Aorta (tissue), 5 donors: ENCODE measurements at regions not wholly inside any gene's neighbourhood (a gene's known extent, or its start where the extent isn't known, plus 50 kb on each side); places are given as distances from the start of the nearest gene placed in this dataset.

ENCODE experiments used
- ATAC-seq: fragments of 200-7000 bp; cut with Tn5 transposase; one replicate; pipeline ENCODE4 v1.9.1; 2022; ENCODE audit warnings: moderate library complexity; ENCODE audit not compliant: low FRiP score
- DNase-seq, 2 donors: peaks; one replicate each; pipeline ENCODE4 v3.0.0-alpha.2; 2020
- H3K27ac ChIP-seq, 2 donors: one replicate each; pipeline ENCODE4 v1.5.1; 2013; ENCODE audit warnings: low read length in 2 of 2, mild to moderate bottlenecking in 2 of 2, moderate library complexity in 2 of 2, control low read depth in 1 of 2, inconsistent platforms in 1 of 2, low read depth in 1 of 2
- H3K27me3 ChIP-seq, 2 donors: one replicate each; pipeline ENCODE4 v1.6.1; 2013; ENCODE audit warnings: control low read depth in 1 of 2, low read length in 1 of 2, mild to moderate bottlenecking in 1 of 2, moderate library complexity in 1 of 2; ENCODE audit not compliant: insufficient read depth in 2 of 2, control insufficient read depth in 1 of 2
- H3K36me3 ChIP-seq, 2 donors: one replicate each; pipeline ENCODE4 v1.6.1; 2013; ENCODE audit warnings: control low read depth in 1 of 2, low read length in 1 of 2, mild to moderate bottlenecking in 1 of 2; ENCODE audit not compliant: insufficient read depth in 2 of 2, control insufficient read depth in 1 of 2
- H3K4me1 ChIP-seq, 2 donors: one replicate each; pipeline ENCODE4 v1.6.1; 2013; ENCODE audit warnings: low read length in 2 of 2, control low read depth in 1 of 2, mild to moderate bottlenecking in 1 of 2, moderate library complexity in 1 of 2; ENCODE audit not compliant: insufficient read depth in 2 of 2, control insufficient read depth in 1 of 2
- H3K4me3 ChIP-seq, 2 donors: one replicate each; pipeline ENCODE4 v1.5.1; 2013; ENCODE audit warnings: low read length in 2 of 2, control low read depth in 1 of 2, mild to moderate bottlenecking in 1 of 2
- H3K9me3 ChIP-seq: one replicate; pipeline ENCODE4 v1.6.1; 2013; ENCODE audit warnings: mild to moderate bottlenecking, low read length; ENCODE audit not compliant: control insufficient read depth
- WGBS, 2 donors: extraction: QIAGEN DNeasy Blood & Tissue Kit; methylation state at CpG; one replicate each; pipeline ENCODE4 v1.1.7; 2013; 5-methylcytosine and 5-hydroxymethylcytosine counted together
- intact Hi-C, 2 donors: fragments of 100-400 bp; cut with DNase I; formaldehyde crosslinking; loops; one replicate each; pipeline versions ENCODE4 v1.14.2 to v1.15.0; 2022
- donor health status: healthy with polysubstance abuse.
- donor health status: Bipolar disorder and iron deficiency.
- donor health status: DM: no; HTN: no; CAD: no.
- donor health status: DM: no; HTN: no; CAD: no.
- donor health status: DM: yes; HTN: yes; CAD: no.

DNA sequence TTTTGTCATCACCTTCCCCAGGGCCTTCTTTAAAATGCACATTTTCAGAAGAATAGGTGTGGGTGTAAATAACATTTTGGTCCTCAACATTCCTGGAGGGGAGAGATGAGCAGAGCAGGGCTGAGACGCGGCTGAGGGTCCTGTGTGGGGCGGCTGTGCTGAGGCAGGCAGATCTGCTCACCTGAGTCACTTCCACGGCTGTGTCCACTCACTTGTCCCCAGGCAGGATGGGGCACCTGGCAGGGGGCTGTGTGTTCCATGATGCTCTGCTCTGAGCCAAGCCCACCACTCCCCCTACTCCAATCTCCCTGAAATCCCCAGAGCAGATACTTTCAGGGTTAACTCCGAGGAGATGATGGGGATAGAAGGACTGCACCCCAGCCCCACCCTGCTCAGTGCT, 93.8 kb downstream of the GLRX3 start:
- peaks cover 3% of the 10 kb centered on the region for H3K9me3 ChIP-seq
- no peak overlapping the region for H3K4me3 ChIP-seq
- H3K27me3 ChIP-seq: no peaks in the 10 kb centered on the region
- no peaks in the 10 kb centered on the region for H3K4me1 ChIP-seq
- ATAC-seq (no peak), DNase-seq (no peak)
- WGBS, 2 donors: 92 to 97% methylated on average over 5 of the region's 5 CpGs
- no peaks in the 10 kb centered on the region for H3K36me3 ChIP-seq
- intact Hi-C loops: no loop called here
- H3K27ac ChIP-seq: no peak overlapping the region

DNA sequence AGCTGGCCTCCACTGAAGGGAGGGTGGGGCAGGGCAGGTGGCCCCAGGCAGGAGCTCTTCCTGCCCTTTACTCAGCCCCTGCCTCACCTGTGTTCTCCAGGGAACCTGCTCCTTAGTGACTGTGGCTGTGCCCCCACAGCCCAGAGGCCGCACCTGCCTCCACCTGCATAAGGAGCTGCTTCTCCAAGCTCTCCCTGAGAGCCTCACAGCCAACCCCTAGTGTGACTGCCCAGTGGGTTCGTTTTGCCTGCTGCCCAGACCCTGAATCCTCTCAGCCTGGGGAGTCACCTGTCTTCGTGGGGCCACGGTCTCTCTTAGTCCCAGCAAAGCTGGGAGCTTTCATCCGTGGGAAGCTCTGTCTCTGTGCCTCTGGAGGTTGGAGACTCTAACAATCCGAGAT, 94.4 kb downstream of the GLRX3 start:
- DNase-seq (peak in 1 of 2 donors; percentile 68), ATAC-seq (no peak)
- Histone ChIP-seq H3K27ac (no peak overlapping the region), H3K27me3 (no peaks in the 10 kb centered on the region), H3K9me3 (peaks cover 3% of the 10 kb centered on the region), H3K4me3 (no peak overlapping the region), H3K36me3 (no peaks in the 10 kb centered on the region), H3K4me1 (no peaks in the 10 kb centered on the region)
- 82 to 89% methylated on average over 6 of the region's 6 CpGs for WGBS, 2 donors
- intact Hi-C loops: no loop called here

DNA sequence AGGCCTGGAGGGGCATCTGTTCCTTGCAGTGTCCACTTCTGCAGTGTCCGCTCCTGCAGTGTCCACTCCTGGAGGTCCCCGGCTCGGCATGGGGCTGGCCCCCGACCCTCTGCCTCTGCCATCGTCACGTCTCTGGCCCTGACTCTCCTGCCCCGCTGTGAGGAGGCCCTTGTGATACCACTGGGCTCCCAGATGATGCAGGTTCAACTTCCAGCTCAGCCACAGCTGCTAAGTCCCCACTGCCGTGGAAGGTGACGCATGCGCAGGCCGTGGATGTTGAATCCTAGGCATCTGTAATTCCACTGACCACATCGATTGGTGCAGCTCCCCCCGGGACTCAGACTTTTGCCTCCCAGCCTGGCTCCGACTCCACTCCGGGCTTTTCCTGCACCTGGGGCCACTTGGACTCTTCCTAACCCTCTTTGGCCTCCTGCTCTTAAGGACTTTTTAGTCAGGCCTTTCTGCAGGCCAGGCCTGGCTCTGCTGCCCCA, 95.1 kb downstream of the GLRX3 start:
- DNase-seq (peak in 1 of 2 donors; percentile 73), ATAC-seq (no peak)
- intact Hi-C loops: no loop called here
- Histone ChIP-seq H3K4me3 (no peak overlapping the region), H3K36me3 (no peaks in the 10 kb centered on the region), H3K4me1 (no peaks in the 10 kb centered on the region), H3K27ac (no peak overlapping the region), H3K9me3 (peaks cover 3% of the 10 kb centered on the region), H3K27me3 (no peaks in the 10 kb centered on the region)
- 90 to 95% methylated on average over 15 of the region's 15 CpGs for WGBS, 2 donors

DNA sequence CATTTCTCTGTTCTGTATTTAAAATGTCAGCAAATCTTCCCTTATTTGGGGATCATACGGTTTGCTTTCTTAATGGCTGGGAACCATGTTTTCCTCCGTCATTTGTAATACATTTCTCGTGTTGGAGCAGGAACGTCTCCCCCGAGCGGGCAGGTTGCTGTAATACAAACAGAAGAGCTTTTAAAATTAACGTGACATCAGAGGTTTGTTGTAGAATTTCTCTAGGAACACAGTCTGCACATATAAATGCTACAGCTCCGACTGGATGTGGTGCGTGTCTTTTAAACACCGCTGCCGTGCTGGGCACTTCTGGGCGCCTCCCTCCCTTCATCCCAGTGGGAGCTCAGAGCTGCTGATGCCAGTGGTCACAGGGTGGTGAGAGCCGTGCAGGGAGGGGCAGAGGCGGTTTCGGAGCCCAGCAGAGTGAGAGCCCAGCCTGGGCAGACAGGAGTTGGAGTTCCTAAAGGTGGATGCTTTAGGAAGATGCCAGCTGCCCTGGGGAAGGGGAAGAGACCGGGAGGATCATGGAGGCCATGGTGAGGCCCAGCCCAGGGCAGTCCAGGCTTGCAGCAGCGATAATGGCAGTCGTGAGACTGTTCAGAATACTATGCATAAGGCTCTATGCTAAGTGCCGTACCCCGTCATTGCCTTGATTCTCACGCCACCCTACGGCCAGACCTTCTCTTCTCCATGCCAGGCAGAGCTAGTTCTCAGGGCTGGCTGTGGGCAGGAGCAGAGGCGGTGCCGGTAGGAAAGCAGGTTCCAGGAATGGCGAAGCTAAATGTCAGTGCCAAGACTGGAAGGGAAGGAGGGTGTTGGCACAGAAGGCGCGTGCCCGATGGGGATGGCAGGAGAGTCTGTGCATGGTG, 96.2 kb downstream of the GLRX3 start:
- no peaks in the 10 kb centered on the region for H3K27me3 ChIP-seq
- DNase-seq: peak in 1 of 2 donors; percentile 49
- no peaks in the 10 kb centered on the region for H3K4me1 ChIP-seq
- H3K9me3 ChIP-seq: no peaks in the 10 kb centered on the region
- no peak overlapping the region for H3K27ac ChIP-seq
- H3K4me3 ChIP-seq: no peak overlapping the region
- intact Hi-C loops: no loop called here
- ATAC-seq: no peak
- H3K36me3 ChIP-seq: no peaks in the 10 kb centered on the region
- WGBS, 2 donors: 64 to 67% methylated on average over 28 of the region's 28 CpGs

DNA sequence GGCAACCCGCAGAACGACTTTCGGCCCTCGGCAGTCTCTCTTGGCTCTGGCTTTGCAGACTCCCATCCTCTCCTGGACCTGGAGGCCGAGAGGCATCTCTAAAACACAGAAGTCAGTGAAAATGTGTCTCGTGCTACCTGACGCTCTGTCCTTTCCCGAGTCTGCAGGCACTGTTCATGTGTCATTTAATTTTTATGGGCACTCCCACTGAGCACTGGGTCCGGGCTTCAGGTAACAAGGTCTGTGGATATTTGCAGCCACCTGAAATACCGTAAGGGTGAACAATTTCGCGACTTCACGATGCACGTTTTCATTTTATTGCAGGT, 96.8 kb downstream of the GLRX3 start:
- WGBS, 2 donors: 89 to 92% methylated on average over 14 of the region's 14 CpGs
- H3K4me3 ChIP-seq: no peak overlapping the region
- intact Hi-C loops: no loop called here
- DNase-seq (no peak), ATAC-seq (no peak)
- no peaks in the 10 kb centered on the region for H3K27me3 ChIP-seq
- H3K27ac ChIP-seq: no peak overlapping the region
- no peaks in the 10 kb centered on the region for H3K4me1 ChIP-seq
- no peaks in the 10 kb centered on the region for H3K9me3 ChIP-seq
- H3K36me3 ChIP-seq: no peaks in the 10 kb centered on the region

DNA sequence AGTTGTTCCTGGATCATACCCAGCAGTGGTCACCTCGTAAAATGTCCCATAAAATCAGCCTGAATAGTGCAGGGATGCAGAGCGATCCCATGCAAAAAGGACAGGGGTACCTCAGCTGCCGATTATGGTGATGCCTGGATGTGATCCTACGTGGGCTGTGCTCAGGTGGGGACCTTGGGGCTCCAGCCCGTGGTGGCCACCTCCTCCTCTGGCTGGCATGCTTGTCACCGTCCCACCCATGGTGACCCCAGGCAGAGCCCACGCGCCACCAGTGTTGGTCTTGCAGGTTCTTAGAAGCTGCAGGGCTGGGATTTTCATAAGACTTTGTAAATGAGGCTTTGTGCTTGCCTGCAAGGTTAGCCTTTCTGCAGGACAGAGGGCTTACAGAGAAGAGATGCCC, 97.2 kb downstream of the GLRX3 start:
- 89 to 90% methylated on average over 8 of the region's 8 CpGs for WGBS, 2 donors
- H3K27ac ChIP-seq: no peak overlapping the region
- H3K4me3 ChIP-seq: no peak overlapping the region
- DNase-seq (peak in 1 of 2 donors; percentile 48), ATAC-seq (no peak)
- intact Hi-C loops: no loop called here
- no peaks in the 10 kb centered on the region for H3K4me1 ChIP-seq
- no peaks in the 10 kb centered on the region for H3K9me3 ChIP-seq
- H3K27me3 ChIP-seq: no peaks in the 10 kb centered on the region
- H3K36me3 ChIP-seq: no peaks in the 10 kb centered on the region

DNA sequence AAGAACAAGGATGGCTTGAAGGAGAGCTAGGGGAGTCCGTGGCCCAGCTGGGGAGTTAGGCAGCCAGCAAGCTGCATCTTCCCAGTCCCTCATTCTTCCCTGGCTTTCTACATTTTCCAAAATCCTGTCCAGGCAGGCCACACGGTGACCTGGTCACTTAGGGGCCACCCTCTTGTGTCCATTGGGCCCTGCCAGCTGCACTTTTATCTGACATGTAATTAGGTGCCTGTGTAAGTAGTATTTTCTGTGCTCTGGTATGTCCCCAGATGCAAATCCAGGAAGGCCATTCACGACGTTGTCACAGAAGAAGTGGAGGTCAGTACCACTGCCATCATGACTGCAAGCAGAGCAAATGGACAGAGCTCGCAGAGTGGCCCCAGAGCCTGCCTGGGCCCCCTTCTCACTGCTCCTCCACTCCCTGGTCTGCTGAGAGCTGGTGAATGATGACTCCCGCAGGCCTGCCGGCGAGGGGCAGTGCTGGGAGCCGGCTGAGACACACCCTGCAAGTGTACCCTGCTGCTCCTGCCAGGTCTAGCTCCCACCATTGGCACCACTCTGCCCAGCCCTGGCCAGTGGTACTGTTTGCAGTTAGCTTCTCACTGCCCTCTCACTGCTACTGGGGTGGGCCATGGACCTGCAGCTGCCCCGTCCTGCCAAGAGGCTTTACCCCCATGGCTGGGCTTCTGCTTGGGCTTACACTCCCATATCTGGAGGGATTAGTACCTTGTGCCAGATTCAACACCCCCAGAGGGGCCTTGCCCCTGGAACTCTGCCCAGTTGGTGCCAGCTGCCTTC, 98.2 kb downstream of the GLRX3 start:
- DNase-seq (no peak), ATAC-seq (no peak)
- WGBS, 2 donors: 51 to 66% methylated on average over 10 of the region's 10 CpGs

DNA sequence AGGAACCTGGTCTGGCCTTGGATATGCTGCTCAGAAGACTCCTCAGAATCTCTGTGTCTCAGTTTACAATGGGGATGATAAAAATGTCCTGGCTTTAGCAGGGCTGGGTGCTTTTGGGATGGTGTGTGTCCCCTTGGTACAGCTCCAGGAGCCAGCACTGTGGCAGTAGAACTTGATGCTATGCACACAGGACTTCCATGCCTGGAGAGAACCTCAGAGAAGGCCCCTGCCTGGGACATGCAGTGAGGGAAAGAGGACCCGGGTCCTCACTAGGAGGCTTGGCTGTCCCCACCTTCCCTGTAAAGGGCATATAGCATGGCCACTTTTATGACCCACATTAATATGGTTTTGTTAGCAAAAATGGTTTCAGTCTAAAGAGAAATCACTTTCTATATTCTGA, 100.5 kb downstream of the GLRX3 start:
- WGBS, 2 donors: 86% methylated on average over 1 of the region's 1 CpG
- Histone ChIP-seq H3K36me3 (no peaks in the 10 kb centered on the region), H3K27me3 (no peaks in the 10 kb centered on the region), H3K27ac (no peak overlapping the region), H3K4me1 (no peaks in the 10 kb centered on the region), H3K4me3 (no peak overlapping the region), H3K9me3 (no peaks in the 10 kb centered on the region)
- ATAC-seq (no peak), DNase-seq (no peak)
- intact Hi-C loops: no loop called here

More for the DNA sequence above, 98.2 kb downstream of the GLRX3 start:
- H3K9me3 ChIP-seq: no peaks in the 10 kb centered on the region
- H3K27me3 ChIP-seq: no peaks in the 10 kb centered on the region
- H3K36me3 ChIP-seq: no peaks in the 10 kb centered on the region
- H3K4me3 ChIP-seq: no peak overlapping the region
- no peaks in the 10 kb centered on the region for H3K4me1 ChIP-seq
- intact Hi-C loops: no loop called here
- H3K27ac ChIP-seq: no peak overlapping the region

DNA sequence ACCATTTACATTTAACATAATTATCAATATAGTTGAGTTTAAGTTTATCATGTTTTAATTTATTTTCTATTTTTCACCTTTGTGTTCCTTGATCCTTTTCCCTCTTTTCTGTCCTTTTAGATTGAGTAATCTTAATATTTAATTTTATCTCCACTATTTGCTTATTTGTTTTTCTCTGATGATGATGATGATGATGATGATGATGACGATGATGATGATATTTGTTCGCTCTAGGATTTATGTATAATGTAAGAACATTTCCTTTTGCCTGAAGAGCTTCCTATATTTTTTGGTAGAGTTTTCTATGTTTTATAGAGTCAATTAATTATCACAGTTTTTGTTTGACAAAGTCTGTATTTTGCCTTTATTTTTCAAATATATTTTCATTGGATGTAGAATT, 104.2 kb downstream of the GLRX3 start:
- no peak for ATAC-seq
- Histone ChIP-seq H3K4me3 (no peak overlapping the region), H3K9me3 (peaks cover 1% of the 10 kb centered on the region), H3K27me3 (no peaks in the 10 kb centered on the region), H3K4me1 (no peaks in the 10 kb centered on the region), H3K27ac (no peak overlapping the region), H3K36me3 (no peaks in the 10 kb centered on the region)
- 93 to 99% methylated on average over 2 of the region's 2 CpGs for WGBS, 2 donors
- intact Hi-C loops: no loop called here
- no peak for DNase-seq
